ENCODE measurements at regions not wholly inside any gene's neighbourhood (a gene's known extent, or its start where the extent isn't known, plus 50 kb on each side); places are given as distances from the start of the nearest gene placed in this dataset.

DNA sequence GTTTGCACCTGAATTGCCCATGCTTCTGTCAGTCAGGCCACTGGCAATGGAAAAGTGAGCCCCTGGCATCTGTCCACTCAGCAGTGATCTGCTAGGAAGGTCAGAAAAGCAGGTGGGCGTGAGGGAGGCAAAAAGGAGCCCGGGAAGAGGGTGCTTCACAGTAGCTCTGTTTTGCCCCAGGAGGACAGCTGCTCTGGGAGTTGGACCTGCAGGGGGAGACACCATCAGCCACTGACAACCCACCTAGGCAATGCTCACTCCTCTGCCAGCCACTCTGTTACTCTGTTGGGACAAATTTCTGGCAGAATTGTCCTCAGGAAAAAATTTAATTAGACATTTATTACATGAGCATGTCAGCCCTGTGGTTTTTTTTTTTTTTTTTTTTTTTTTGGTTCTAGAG, 146.4 kb downstream of the LRIG2 start:
- DNase-seq = no peak

- DNase-seq = no peak
Measured at GRCh38 chr1:113219828-113220227, 146.8 kb downstream of the LRIG2 start.

GRCh38 chr1:113223040-113223439, 150.0 kb downstream of the LRIG2 start:
- DNase-seq = no peak

- no peak for DNase-seq
Measured at GRCh38 chr1:113223546-113223945, 150.5 kb downstream of the LRIG2 start.

DNA sequence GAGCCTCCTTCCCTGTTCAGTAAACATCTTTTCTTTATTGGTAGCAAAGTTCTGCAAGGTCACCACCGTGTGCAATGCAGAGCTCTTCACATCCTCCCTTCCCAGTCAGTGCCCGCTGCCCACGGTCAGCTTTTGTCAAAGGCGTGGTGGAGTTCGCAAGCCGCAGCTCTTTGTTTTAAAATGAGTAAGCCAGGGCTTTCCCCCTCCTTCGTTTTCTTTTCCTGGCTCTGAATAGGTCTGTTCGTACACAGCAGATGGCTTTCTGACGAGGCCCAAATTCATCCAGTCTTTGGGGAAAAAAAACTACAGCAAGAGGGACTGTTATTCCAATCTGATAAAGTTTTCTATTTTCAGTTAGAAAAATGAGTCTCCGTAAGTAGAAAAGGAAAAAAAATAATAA, 153.2 kb downstream of the LRIG2 start:
- DNase-seq = peak in 1 of 56 donors; percentile 10

GRCh38 chr1:113231866-113232265, 158.4 kb upstream of the MAGI3 start:
- no peak for DNase-seq

DNA sequence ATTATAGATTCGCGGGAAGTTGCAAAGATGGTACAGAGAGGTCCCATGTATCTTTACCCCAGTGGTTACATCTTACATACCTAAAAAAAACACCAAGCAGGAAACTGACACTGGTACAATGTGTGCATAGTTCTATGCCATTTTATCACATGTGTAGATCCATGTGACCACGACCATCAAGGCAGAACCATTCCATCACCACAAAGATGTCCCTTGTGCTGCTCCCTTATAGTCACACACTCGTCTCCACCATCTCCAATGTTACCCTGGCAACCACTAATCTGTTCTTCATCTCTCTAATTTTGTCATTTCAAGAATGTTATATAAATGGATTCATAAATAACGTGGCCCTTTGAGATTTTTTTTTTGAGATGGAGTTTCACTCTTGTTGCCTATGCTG, 156.9 kb upstream of the MAGI3 start:
- DNase-seq = no peak

DNA sequence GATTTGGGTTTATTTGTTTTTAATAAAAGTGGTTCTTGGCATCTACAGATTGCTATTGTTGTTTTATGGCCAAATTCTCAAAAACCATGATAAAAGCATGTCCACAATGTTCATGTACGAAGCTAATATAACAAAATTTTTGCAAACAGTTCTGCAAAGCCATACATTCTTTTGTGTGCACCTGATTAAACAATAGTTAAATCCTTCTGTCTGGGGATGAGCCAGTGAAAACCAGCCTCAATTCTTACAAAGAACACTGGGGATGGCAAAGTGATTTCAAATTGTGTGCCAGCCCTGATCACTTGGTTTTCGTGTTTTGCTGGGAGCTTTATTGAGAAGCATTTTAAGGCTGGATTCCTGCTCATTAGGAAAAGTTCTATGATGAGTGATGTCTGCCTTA, 149.1 kb upstream of the MAGI3 start:
- no peak for DNase-seq

DNA sequence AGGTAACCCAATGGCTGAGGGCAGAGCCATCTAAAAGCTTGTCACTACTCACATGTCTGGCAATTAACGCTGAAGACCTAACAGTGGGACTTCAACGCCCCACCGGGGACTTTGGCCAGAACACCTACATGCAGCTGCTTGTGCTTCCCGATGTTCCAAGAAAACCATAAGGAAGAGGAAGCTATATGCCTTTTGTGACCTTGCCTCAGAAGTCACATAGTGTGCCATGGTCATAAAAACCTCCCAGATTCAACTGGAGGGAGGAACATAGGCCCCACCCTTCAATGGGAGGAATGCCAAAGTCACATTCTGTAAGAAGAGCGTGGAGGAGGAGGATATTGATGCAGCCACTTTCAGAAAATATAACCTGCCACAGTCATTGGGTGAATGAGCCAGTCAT, 147.8 kb upstream of the MAGI3 start:
- DNase-seq = no peak

DNA sequence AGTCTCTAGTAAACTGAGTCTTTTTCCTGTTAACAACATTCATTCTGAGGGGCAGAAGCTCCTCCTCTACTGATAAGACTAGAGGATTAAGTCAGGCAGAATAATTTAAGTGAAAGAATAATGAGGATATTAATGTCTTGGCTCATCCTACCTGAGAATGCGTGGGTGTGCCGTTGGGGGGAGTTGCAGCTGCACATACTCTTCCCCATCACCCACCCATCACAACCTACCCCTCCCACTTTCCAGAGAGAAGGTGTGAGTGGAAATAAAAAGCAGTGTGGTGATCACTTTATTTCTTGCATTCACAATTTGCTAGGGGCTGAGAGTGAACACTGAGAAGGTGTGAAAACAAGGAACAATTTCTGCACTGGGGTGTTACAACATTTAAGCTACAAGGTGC, 146.8 kb upstream of the MAGI3 start:
- DNase-seq = peak in 3 of 56 donors; percentile 4 to 9 (median 6)

- no peak for DNase-seq
Measured at GRCh38 chr1:113244112-113244820, 146.0 kb upstream of the MAGI3 start.

- DNase-seq = no peak
Measured at GRCh38 chr1:113245252-113245651, 145.1 kb upstream of the MAGI3 start.

DNA sequence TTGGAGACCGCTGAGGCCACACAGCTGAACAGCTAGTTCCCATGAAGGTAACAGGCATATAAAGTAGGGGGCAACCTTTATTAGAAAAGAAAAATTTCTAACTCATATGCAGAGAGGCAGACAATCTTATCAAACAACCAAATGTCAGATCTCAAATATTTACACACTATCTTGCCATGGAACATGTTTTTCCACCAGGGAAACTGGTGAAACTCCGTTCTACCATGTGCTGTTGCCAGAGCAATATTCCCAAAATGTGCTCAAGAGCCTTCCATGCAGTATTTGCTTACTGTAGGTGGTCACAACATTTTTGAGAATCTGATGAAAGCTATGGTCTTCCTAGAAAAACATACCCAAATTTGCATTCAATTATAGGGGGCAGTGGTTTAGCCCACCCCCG, 143.4 kb upstream of the MAGI3 start:
- no peak for DNase-seq

DNA sequence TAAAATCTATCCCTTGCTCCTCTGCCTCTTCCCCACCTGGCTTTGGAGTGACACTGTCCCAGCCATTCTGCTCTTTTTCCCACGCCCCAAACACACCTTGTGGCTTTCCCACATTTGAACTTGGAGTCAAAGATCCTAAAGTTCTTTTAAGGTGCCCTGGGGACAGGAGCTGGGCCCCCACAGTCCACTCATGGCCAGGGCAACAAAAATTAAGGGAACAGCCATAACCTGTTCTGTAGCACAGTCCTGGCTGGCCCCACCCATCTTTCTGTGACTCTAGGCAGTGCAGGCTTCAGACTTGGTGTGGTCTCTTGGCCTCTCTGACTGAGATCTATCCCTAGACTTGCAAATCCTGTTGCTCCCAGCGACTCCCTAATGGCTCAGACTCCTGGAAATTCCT, 143.0 kb upstream of the MAGI3 start:
- no peak for DNase-seq

DNA sequence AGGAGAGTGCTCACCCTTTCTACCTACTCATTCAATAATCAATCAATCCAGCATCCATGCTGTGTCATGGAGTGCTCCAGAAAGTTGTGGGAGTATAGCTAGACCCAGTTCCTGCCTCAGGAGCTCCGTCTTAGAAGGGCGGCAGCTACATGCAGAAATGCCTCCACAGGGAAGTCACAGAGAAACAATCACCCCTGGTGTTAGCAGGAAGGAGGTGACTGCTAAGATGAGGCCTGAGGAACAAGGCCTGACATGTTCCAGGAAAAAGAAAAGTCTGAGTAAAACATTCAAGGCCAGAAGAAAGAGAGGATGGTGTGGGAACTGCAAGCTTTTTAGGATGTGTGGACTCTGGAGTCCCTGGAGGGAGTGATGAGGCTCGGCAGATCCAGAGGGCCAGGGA, 142.5 kb upstream of the MAGI3 start:
- no peak for DNase-seq

DNA sequence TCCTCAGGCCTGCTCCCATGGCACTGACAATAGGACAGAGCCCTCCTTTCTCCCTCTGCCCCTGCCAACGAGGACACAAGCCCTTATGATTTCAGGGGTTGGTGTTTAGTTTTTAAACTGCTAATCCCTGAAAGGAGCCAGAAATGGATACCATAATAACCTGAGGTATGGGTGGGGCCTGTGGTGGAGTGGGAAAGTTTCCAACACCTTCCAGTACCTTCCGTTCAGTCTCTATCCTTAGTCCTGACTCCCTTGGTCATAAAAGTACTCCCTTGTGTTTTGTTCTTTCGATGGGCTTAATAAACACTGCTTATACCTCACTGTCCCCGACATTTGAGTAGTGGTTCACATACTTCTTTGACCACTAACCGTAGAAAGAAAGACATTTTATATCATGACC, 141.8 kb upstream of the MAGI3 start:
- DNase-seq = peak in 1 of 56 donors; percentile 0

- DNase-seq = no peak
Measured at GRCh38 chr1:113250161-113250560, 140.2 kb upstream of the MAGI3 start.

DNA sequence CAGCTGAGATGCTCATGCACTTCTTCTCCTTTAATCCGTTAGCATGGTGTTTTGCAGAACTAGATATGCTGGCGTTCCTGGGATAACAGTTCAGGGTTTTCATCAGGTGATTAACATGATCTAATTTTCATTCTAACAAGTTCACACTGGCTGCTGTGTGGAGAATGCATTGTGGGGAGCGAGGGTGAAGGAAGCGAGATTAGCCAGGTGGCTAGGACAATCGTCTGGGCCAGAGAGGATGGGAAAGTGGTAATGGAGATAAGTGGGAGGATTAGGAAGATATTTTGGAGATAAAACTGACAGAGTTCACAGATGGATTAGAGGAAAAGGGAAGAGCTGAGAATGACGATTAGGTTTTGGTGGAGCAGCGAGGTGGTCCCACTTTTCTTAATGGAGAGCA, 138.1 kb upstream of the MAGI3 start:
- DNase-seq = no peak

DNA sequence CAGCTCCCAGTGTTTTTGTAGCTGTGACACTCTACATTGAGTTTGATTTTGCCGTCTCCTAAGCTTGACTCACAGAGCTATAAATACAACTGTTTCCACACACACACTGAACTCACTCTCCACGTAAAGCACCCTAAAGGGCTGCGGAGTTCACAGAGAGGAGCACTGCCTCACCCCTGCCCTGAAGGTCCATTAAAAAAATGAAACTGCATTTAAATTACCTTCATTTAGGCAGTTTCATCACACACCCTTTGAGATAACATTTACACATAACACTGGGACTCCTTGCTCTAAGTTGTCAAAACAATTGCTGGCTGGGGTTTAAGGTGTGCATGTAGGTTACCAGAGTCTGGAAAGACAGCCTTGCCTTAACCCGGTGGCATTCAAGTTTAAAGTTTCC, 137.1 kb upstream of the MAGI3 start:
- DNase-seq = no peak

DNA sequence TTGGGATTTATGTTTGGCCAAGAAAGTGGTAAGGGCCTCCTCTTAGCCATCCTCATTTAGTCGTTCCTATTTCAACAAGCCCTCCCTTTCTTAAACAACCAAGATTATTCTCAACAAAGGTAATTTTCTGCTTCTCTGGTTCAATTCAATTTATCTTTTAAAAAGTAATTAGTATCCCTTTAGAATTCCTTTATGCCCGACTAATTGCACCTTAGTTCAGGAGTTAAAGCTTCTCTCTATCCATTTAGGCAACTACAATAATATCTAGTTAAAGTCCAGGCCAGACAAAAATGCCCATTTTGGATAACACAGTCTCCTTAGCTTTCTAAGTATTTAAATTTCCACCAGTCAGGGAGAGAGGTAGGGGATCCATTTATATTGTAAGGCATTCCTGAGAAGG, 136.7 kb upstream of the MAGI3 start:
- DNase-seq = no peak

- no peak for DNase-seq
Measured at GRCh38 chr1:113255038-113255719, 135.1 kb upstream of the MAGI3 start.

GRCh38 chr1:113255720-113256347, 134.5 kb upstream of the MAGI3 start:
- no peak for DNase-seq

DNA sequence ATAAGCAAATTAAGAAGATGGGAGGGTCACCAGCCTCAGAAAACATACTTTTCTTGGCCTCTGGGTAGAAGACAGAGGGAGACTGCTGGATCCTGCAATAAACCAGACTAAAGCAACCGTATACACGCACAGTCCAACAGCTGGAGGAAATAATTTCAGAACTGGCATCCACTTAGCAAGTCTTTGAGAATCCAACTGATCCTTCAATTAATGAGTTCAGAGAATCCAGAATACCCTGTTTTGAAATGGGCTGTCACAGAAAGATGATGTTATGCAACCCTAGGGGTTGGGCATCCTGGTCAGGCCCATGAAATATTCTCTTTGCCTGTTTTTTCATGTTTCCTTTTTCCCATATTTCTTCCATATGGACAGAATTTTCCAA, 134.0 kb upstream of the MAGI3 start:
- no peak for DNase-seq
